ENCODE measurements at regions not wholly inside any gene's neighbourhood (a gene's known extent, or its start where the extent isn't known, plus 50 kb on each side); places are given as distances from the start of the nearest gene placed in this dataset.

- ChIA-PET CTCF (no interaction called here), POLR2A (no interaction called here)
- dilution Hi-C loops (cut with MboI; ENCODE audit: extremely low pct_ligation_motif_present, low sequenced_read_pairs) (no loop called here), intact Hi-C loops (cut with micrococcal nuclease) (no loop called here)
- FAIRE-seq (no peak), DNase-seq (ENCODE audit: low read depth, low spot score) (no peak)
- Histone ChIP-seq H3K4me2 (ENCODE audit: insufficient read depth, low read length) (no peak overlapping the region), H3K4me3 (replicated peaks in 1 of 3; ENCODE audit: insufficient read depth in 1 of 3, low read depth in 1 of 3, low read length in 3 of 3) (no peak overlapping the region), H3K9ac (replicated peaks; ENCODE audit: extremely low read depth, insufficient read depth, low read length) (no peak overlapping the region), H3K79me2 (ENCODE audit: control insufficient read depth, insufficient read depth, low read length) (no peaks in the 10 kb centered on the region), H3K27me3 (ENCODE audit: control insufficient read depth in 2 of 2, insufficient read depth in 2 of 2, low read length in 2 of 2) (no peaks in the 10 kb centered on the region), H3K36me3 (ENCODE audit: control insufficient read depth in 2 of 2, extremely low read depth in 1 of 2, insufficient read depth in 2 of 2, low read length in 2 of 2) (no peaks in the 10 kb centered on the region), H3K9me1 (replicated peaks; ENCODE audit: control insufficient read depth, extremely low read depth, insufficient read depth, low read length) (no peaks in the 10 kb centered on the region), H4K20me1 (replicated peaks; ENCODE audit: control insufficient read depth, extremely low read depth, insufficient read depth, low read length) (no peaks in the 10 kb centered on the region), H2AFZ (ENCODE audit: low read depth, low read length) (no peak overlapping the region), H3K27ac (ENCODE audit: insufficient read depth, low read depth, low read length) (no peak overlapping the region), H3K9me3 (replicated peaks; ENCODE audit: control insufficient read depth, insufficient read depth, low read length) (no peaks in the 10 kb centered on the region), H3K4me1 (ENCODE audit: control insufficient read depth, extremely low read depth, insufficient read depth, low read length) (no peaks in the 10 kb centered on the region)
- BruUV-seq (replicated peaks): no TSS peak
- TF ChIP-seq MYC (IDR thresholded peaks at IDR 0.05; ENCODE audit: low read depth, low read length) (no peak), GATA2 (IDR thresholded peaks at IDR 0.05; ENCODE audit: insufficient read depth, insufficient read length, low read depth, low read length) (no peak), MAX (IDR thresholded peaks at IDR 0.05; ENCODE audit: insufficient read depth, insufficient read length) (no peak), POLR2A (IDR thresholded peaks at IDR 0.05; ENCODE audit: low read depth, low read length) (no peak), CTCF (IDR thresholded peaks at IDR 0.05; ENCODE audit: extremely low read depth in 1 of 2, insufficient read depth in 1 of 2, low read depth in 1 of 2, low read length in 2 of 2) (no peak), EZH2 (IDR thresholded peaks at IDR 0.05; ENCODE audit: borderline replicate concordance, low read depth, low read length, severe bottlenecking) (no peak), POLR2AphosphoS5 (IDR thresholded peaks at IDR 0.05; ENCODE audit: insufficient read depth, low read depth, low read length) (no peak), JUN (IDR thresholded peaks at IDR 0.05; ENCODE audit: borderline replicate concordance, insufficient read depth, insufficient read length, low read depth) (no peak), FOS (IDR thresholded peaks at IDR 0.05; ENCODE audit: borderline replicate concordance, insufficient read depth, low read length) (no peak)
Measured at GRCh38 chr12:66899588-66899987, 220.7 kb upstream of the GRIP1 start.
